Ovary (tissue), 7 donors: ENCODE measurements at regions not wholly inside any gene's neighbourhood (a gene's known extent, or its start where the extent isn't known, plus 50 kb on each side); places are given as distances from the start of the nearest gene placed in this dataset.

ENCODE experiments used
- DNase-seq, 5 donors: peaks; one replicate each; pipeline ENCODE4 v3.0.0-alpha.2; 2019 to 2020
- H3K27ac ChIP-seq, 2 donors: fragments of 200-600 bp; one replicate each; pipeline versions ENCODE4 v1.5.1 to v1.8.0; 2019 to 2022
- H3K27me3 ChIP-seq: fragments of 200-600 bp; one replicate; pipeline ENCODE4 v1.8.0; 2022
- H3K36me3 ChIP-seq: fragments of 200-600 bp; sonication (generic); one replicate; pipeline ENCODE4 v1.5.1; 2019
- H3K4me1 ChIP-seq: one replicate; pipeline ENCODE4 v1.8.1; 2013; ENCODE audit warnings: mild to moderate bottlenecking, moderate library complexity; ENCODE audit not compliant: insufficient read depth
- H3K4me3 ChIP-seq: fragments of 200-600 bp; sonication (generic); one replicate; pipeline ENCODE4 v1.5.1; 2017
- H3K9me3 ChIP-seq, 2 donors: fragments of 200-600 bp in 1 of 2; sonication (generic) in 1 of 2; one replicate each; pipeline versions ENCODE4 v1.5.1 to v1.8.1; 2013 to 2019; ENCODE audit warnings: mild to moderate bottlenecking in 1 of 2, moderate library complexity in 1 of 2
- EP300 ChIP-seq: sonication (generic); formaldehyde crosslinking; IDR thresholded peaks from one replicate; pipeline ENCODE4 v1.6.1; 2017; ENCODE audit warnings: antibody characterized with exemption
- POLR2A ChIP-seq: fragments of 450-650 bp; IDR thresholded peaks from one replicate; pipeline ENCODE4 v1.6.1; 2017; ENCODE audit warnings: antibody characterized with exemption, mild to moderate bottlenecking, moderate library complexity
- WGBS, 3 donors: extraction: QIAGEN DNeasy Blood & Tissue Kit in 1 of 3; methylation state at CpG; one replicate each; pipeline versions ENCODE4 v1.1.5 to v1.1.7; 2013 to 2017; 5-methylcytosine and 5-hydroxymethylcytosine counted together
- intact Hi-C, 4 donors: fragments of 100-400 bp; cut with DNase I; formaldehyde crosslinking; loops; one replicate each; pipeline versions ENCODE4 v1.11.0 to v1.15.1; 2022 to 2023
- TF ChIP-seq, protein P1 (sequence below), 3 donors: fragments of 450-650 bp in 2 of 3; fragments of 200-600 bp in 1 of 3; IDR thresholded peaks; one replicate each; pipeline versions ENCODE4 v1.5.1 to v1.8.0; 2016 to 2022; ENCODE audit warnings: antibody characterized with exemption in 3 of 3, mild to moderate bottlenecking in 1 of 3
- donor health status: DM: no; HTN: no; CAD: no; lungs with moderate emphysema.
- donor health status: DM: no; HTN: no; CAD: no.
- donor health status: Bipolar disorder and iron deficiency.
- donor health status: DM: no; HTN: no; CAD: no.
- donor health status: DM: yes; HTN: yes; CAD: no.

DNA sequence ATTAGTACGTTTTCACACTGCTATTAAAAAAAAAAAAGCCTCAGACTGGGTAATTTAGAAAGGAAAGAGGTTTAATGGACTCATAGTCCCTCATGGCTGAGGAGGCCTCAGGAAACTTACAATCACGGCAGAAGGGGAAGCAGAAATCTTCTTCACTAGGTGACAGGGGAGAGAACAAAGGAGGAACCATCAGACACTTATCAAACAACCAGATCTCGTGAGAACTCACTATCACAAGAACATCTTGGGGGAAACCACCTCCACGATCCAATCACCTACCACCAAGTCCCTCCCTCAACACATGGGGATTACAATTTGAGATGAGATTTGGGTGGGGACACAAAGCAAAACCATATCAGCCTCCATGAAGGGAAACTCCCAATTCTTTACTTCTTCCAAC is 85.2 kb upstream of the MAFB start:
- DNase-seq, result no peak
- no peaks in the 10 kb centered on the region for H3K36me3 ChIP-seq
- intact Hi-C loops, result no loop called here
- WGBS, 3 donors, result 79 to 86% (median 83%) methylated on average over 4 of the region's 4 CpGs
- H3K27ac ChIP-seq, result no peak overlapping the region
- H3K4me3 ChIP-seq, result no peak overlapping the region
- TF ChIP-seq, protein P1, sequence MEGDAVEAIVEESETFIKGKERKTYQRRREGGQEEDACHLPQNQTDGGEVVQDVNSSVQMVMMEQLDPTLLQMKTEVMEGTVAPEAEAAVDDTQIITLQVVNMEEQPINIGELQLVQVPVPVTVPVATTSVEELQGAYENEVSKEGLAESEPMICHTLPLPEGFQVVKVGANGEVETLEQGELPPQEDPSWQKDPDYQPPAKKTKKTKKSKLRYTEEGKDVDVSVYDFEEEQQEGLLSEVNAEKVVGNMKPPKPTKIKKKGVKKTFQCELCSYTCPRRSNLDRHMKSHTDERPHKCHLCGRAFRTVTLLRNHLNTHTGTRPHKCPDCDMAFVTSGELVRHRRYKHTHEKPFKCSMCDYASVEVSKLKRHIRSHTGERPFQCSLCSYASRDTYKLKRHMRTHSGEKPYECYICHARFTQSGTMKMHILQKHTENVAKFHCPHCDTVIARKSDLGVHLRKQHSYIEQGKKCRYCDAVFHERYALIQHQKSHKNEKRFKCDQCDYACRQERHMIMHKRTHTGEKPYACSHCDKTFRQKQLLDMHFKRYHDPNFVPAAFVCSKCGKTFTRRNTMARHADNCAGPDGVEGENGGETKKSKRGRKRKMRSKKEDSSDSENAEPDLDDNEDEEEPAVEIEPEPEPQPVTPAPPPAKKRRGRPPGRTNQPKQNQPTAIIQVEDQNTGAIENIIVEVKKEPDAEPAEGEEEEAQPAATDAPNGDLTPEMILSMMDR (IDR thresholded peaks at IDR 0.05), result no peak
- TF ChIP-seq EP300, result no peak
- TF ChIP-seq POLR2A, result no peak
- H3K27me3 ChIP-seq, result no peaks in the 10 kb centered on the region
- H3K9me3 ChIP-seq, result no peaks in the 10 kb centered on the region
- no peaks in the 10 kb centered on the region for H3K4me1 ChIP-seq

DNA sequence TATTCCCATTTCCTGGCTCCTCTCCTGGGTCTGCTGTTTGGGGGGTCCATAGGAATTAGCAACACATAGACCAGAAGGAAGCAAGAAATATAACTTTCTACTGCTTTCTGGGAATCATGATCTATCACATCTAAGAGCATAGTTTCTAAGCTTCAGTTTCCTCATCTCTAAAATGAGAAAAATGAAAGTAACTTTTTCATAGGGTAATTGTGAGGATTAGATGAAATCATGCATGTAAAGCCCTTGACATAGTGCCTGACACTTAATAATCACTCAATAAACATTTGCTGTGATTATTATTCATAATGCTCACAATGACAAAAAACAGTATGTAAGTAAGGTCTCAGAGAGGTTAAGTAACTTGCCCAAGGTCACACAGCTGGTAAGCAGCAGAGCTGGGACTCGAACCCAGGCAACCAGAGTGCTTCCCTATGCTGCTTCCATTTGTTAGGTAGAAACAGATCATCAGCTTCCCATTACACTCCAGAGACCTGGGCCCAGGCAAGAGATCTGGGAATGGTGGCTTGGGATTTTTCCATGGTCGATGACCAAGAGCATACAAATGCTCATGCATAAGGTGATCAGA is 86.6 kb upstream of the MAFB start:
- no peaks in the 10 kb centered on the region for H3K36me3 ChIP-seq
- TF ChIP-seq POLR2A, result no peak
- TF ChIP-seq, protein P1 (IDR thresholded peaks at IDR 0.05), result no peak
- no peak for TF ChIP-seq EP300
- no peaks in the 10 kb centered on the region for H3K27me3 ChIP-seq
- no peak overlapping the region for H3K27ac ChIP-seq
- WGBS, 3 donors, result 67 to 83% (median 72%) methylated on average over 2 of the region's 2 CpGs
- no peak for DNase-seq
- H3K4me1 ChIP-seq, result no peaks in the 10 kb centered on the region
- no peaks in the 10 kb centered on the region for H3K9me3 ChIP-seq
- no peak overlapping the region for H3K4me3 ChIP-seq
- intact Hi-C loops, result loop anchor here in 1 of 4 donors (2.0 kb wide), 1 partner anchor 71 kb away; no protein-coding TSS in a partner anchor

DNA sequence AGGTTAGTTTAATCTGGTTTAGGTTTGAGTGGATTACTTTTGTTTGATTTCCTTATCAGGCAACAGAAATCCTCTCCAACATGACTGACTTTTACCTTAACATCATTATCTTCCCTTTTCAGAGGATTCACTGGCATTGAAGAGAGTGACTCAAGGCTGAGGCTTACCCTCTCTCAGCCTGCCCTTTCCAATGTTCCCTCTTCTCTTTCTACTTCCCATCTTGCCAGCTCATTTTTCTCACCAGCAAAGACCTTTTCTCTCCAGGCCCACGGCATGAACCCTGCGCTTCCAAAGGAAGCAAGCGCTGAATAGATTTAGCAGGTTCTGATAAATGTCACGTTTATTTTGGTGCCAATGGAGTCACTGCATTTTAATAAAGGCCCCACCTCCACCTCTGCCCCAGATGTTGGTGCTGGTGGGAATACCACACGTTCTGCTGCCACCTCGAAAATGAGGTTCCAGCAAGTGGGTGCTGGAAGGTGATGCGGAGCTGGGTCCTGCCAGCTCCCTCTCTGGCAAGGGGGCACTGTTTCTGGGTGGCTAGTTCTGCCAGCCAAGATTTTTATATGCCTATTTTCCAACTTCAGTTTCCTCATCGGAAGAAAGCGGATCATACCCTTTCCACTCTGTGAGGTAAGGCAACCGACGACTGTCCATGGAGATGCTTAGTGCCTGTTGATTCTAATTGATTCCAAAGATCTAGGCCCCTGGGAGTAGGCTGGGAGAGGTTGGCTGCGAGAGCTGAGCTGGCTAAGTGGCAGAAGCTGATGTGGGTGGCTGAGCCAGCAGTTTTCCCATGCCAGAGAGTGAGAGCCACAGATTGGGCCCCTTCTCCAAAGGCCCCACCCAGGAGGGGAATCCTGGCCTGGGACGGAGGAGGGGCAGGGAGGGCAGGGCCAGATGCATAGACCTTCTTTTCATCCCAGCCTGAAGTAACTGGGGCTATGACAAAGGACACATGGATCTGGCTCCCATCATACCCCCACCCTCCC is 87.7 kb upstream of the MAFB start:
- 76 to 84% (median 84%) methylated on average over 13 of the region's 13 CpGs for WGBS, 3 donors
- no peaks in the 10 kb centered on the region for H3K27me3 ChIP-seq
- no peaks in the 10 kb centered on the region for H3K36me3 ChIP-seq
- H3K4me1 ChIP-seq, result no peaks in the 10 kb centered on the region
- DNase-seq, result no peak
- TF ChIP-seq EP300 (no peak), POLR2A (no peak)
- TF ChIP-seq, protein P1 (IDR thresholded peaks at IDR 0.05), result no peak
- intact Hi-C loops, result loop anchor here in 1 of 4 donors (2.0 kb wide), 1 partner anchor 70 kb away; no protein-coding TSS in a partner anchor
- no peak overlapping the region for H3K27ac ChIP-seq
- no peaks in the 10 kb centered on the region for H3K9me3 ChIP-seq
- H3K4me3 ChIP-seq, result no peak overlapping the region

DNA sequence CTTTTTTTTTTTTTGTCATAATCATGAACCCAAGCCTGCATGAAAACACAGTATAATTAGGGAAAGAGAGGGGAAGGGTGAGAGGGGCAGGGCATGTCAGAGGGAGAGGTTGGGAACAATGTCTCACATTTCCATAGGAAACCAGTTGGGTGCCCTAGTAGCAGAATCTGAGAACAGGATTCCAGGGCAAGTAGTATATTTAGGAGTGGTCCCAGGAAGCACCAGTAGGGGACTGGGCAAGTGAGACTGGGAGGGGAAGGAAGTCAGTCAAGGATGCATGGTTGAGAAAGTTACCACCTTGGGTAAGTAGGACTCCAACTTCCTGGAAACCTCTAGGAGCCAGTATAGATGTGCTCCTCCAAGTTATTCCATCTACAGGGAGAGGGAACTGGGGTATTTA is 88.6 kb upstream of the MAFB start:
- no peaks in the 10 kb centered on the region for H3K36me3 ChIP-seq
- H3K27ac ChIP-seq, result no peak overlapping the region
- no peak overlapping the region for H3K4me3 ChIP-seq
- no peaks in the 10 kb centered on the region for H3K27me3 ChIP-seq
- intact Hi-C loops, result loop anchor here in 1 of 4 donors (2.0 kb wide), 1 partner anchor 69 kb away; no protein-coding TSS in a partner anchor
- no peaks in the 10 kb centered on the region for H3K4me1 ChIP-seq
- TF ChIP-seq POLR2A (no peak), EP300 (no peak)
- TF ChIP-seq, protein P1 (IDR thresholded peaks at IDR 0.05), result no peak
- H3K9me3 ChIP-seq, result no peaks in the 10 kb centered on the region
- DNase-seq, result no peak
